ENCODE measurements at regions not wholly inside any gene's neighbourhood (a gene's known extent, or its start where the extent isn't known, plus 50 kb on each side); places are given as distances from the start of the nearest gene placed in this dataset.

DNA sequence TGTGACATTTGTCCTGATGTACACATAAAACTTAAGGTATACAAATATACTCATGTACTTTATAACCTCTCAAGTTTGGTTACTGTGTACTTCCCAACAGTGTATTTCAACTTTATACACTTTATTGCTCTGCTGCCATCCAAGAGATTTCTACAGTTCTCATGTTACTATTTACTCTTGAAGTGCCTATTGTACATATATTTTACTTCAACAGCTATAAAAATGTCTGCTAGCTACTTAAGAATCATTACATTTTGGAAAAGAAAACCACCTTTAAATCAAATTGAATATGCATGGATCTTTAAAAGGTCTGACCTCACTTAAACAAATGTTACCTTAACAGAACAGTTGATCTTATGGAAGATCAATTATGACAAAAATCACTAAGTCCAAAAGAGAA lies 1056.4 kb downstream of the ADGRL3 start:
- TF ChIP-seq CTCF (IDR thresholded peaks at IDR 0.05) = no peak
- no peak for TF ChIP-seq POLR2A (IDR thresholded peaks at IDR 0.05)
